ENCODE measurements at regions not wholly inside any gene's neighbourhood (a gene's known extent, or its start where the extent isn't known, plus 50 kb on each side); places are given as distances from the start of the nearest gene placed in this dataset.

- TF ChIP-seq, protein P1, sequence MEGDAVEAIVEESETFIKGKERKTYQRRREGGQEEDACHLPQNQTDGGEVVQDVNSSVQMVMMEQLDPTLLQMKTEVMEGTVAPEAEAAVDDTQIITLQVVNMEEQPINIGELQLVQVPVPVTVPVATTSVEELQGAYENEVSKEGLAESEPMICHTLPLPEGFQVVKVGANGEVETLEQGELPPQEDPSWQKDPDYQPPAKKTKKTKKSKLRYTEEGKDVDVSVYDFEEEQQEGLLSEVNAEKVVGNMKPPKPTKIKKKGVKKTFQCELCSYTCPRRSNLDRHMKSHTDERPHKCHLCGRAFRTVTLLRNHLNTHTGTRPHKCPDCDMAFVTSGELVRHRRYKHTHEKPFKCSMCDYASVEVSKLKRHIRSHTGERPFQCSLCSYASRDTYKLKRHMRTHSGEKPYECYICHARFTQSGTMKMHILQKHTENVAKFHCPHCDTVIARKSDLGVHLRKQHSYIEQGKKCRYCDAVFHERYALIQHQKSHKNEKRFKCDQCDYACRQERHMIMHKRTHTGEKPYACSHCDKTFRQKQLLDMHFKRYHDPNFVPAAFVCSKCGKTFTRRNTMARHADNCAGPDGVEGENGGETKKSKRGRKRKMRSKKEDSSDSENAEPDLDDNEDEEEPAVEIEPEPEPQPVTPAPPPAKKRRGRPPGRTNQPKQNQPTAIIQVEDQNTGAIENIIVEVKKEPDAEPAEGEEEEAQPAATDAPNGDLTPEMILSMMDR (IDR thresholded peaks at IDR 0.05 in 8 of 11, conservative IDR thresholded peaks at IDR 0.05 in 3 of 11): no peak
- TF ChIP-seq POLR2A (IDR thresholded peaks at IDR 0.05): no peak
- no peak for TF ChIP-seq POLR2AphosphoS5 (IDR thresholded peaks at IDR 0.05)
Observed at GRCh38 chr2:172182624-172183023, 79.9 kb upstream of the DLX2 start.

Data from spleen (tissue), 7 donors.